Iris pigment epithelial cell (primary cell): ENCODE measurements at regions not wholly inside any gene's neighbourhood (a gene's known extent, or its start where the extent isn't known, plus 50 kb on each side); places are given as distances from the start of the nearest gene placed in this dataset.
"Not testable (repeated sequence)": the region's sequence is repeated elsewhere in the genome, so short reads cannot be mapped to it uniquely, and the experiment has no call there.

ENCODE experiments used
- DNase-seq: peaks from one replicate; pipeline ENCODE4 v3.0.0-alpha.2; 2011; ENCODE audit warnings: low read depth

DNA sequence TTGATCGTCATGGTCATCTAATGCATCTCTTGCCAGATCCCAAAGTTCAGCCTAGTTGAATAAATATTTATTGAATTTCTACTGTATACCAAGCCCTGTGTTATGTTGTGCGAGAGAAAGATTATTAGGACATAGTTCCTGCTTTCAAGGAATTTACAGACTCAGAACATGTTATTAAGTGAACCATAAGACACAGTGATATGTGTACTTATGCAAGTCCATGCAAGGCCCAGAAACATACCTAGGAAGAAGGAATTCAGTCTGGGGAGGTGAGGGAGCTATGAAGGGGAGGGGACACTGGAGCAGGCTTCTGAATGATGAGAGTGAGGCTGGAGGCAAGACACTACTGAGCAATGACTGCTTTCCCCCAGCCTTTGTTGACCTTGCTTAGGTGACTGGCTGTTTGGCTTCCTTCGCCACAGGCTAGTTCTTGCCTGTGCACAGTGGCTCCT is 81.4 kb downstream of the ACAA2 start:
- DNase-seq: no peak

- no peak for DNase-seq
These were observed 81.9 kb downstream of the ACAA2 start for GRCh38 chr18:49731421-49731841.

DNA sequence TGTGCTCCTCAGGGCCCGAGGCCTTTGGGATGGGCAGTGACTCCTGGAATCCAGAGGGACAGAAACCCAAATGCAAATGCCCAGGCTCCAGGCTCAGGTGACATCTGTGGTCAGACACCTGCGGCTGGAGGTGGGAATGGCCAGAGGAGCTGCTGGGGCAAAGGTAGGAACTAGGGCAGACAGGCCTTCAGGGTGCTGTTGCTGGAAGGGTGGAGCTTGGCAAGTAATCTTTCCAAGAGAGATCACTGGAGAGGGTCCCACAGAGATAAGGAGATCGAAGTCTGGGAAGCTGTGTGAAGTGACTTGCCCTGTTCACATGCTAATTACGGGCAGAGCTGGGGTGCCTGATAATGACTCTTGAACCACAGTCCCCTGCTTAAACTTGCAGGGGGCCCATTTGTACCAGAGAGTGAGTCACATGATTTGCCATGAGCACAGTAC is 82.4 kb downstream of the ACAA2 start:
- DNase-seq: no peak

DNA sequence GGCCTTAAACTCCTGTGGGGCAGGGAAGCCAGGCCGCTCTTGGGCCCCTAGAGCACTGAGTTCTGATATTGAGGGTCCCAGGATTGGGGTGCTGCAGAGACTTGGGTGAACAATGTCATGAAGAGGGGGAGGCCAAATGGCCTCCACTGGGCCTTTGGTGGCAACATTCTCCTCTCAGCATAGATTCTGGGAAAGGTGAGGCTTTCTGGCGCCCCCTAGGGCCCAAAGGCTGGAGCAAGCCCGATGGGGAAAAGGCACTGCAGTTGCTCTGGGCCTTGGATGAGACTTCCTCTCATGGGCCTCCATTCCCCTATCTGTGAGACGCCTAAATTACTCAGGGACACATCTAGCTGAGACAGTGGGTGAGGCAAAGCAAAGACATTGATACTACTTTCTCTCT is 84.8 kb downstream of the ACAA2 start:
- peak; percentile 50 for DNase-seq

DNA sequence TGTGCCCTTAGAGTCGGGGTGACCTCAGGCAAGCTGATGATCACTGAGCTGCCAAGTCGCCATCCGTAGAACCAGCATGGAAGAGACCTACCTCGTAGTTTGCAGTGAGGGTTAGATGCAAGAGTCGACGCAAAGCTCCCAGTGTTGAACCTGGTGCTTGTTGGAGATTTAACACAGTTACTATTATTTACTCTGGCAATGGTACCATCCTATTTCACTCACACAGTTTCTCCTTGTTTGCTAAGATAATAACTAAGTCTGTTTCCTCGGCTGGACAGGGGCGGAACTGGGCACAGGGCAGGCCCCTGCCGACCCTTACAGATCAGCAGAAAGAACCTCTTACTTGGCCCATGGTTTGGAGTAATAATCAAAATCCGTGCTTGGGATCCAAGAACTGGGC is 85.5 kb downstream of the ACAA2 start:
- no peak for DNase-seq

DNA sequence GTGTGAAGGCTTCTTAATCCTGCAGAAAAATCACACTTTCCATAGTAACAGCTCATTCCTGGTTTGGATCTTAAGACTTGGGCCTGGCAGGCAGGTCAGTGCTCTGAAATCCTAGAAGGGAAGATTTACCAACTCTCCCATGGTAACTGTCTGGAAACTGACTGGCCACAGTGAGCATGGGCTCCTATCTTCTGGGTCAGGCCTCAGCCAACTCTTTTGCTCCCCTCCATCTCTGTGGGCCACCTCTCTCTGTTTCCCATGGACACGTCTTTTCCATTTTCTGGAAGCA is 86.7 kb downstream of the ACAA2 start:
- peak; percentile 41 for DNase-seq

DNA sequence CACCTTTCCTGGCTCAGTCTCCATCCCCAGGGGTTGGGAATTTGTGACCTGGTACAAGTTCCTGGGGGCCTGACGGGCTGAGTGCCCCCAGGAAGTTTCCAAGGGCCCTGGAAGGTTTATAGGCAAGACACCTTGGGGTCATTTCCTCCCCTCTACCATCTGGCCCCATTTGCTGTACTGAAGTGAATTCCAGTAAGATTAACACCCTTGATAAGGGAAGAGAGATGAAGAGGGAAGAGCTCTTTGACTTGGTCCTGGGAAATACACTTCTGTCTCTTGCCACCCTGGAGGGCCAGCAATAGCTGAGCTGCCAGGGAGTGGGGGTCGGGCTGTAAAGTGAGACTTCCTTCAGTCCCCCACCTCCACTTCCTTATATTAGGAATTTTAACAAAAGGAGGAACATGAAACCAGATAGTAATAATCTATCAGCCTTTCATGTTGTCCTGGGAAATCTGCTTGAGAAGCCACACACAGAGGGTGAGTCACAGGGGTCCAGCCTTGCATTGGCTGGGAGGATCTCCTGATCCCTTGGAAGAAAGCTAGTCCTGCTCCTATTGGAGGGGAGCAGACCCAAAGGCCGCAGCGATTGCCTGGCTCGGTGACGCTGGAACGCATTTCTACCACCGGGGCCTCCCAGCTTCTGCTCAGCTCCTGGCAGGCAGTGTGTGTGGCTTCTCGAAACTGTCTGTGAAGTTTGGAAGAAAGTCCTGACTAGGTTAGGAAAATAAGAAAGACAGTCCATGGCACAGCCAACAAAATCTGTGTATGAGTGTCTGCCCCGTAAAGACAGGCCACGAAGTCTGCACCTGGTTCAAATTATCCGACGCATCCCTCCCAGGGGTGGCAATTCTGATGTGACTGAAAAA is 87.3 kb downstream of the ACAA2 start:
- peak; percentile 100 for DNase-seq

DNA sequence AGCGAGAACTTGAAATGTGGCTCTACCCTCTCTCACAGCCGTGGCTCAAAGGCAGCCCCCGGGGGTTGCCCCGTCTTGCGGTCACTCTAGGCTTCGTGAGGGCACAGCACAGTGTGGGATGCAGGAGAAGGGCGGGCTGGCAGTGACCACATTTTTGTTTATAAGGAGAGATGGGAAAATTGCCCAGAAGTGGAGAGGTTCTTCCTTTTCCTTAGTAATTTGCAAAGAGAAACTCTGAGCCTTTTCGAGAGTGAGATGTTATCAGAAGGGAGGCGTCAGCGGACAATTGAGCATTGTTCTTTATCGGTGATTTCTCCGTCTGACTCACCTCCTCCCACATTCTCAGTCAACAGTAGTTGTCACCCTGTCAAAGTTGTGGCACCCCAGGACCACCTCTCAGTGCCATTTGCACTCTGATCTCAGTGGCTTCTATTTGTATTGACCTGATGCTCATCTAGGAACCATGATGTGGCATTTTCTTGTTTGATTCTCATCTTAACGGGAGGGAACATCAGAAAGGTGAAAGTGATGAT is 89.6 kb downstream of the ACAA2 start:
- no peak for DNase-seq

DNA sequence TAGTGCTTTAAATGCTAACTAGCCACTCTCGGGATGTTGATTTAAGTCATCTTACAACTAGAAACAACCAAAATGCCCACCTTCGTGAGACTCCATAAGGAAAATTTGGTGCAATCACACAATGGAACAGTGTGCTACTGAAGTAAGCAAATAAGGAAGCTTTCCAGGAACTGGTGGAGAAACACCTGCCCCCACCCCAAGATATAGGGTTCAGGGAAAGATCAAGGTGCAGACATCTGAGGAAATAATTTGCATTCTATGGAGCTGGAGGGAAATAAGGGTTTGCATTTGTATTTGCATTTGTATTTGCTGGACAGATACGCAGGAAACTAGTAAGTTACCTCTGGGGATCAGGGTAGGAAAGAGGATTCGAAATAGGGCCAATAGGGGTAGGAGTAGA is 90.9 kb downstream of the ACAA2 start:
- DNase-seq: no peak

DNA sequence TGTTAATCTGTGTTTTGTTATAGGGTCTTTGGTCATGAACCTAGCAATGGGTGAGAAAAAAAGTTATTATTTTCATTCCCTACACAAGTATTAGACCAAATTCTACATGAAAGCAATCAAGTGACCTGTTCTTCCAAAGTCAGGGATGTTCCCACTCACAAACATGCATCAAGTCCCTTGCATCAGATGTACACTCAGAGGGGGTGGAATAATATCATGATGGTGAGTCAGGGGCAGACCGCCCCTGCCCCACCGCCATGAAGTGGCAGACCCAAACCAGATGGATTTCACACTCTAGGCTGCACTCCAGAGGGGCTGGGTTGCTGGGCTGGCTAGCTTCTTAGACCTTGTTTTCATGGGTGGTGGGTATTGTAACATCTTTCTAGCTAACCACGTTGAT is 91.4 kb downstream of the ACAA2 start:
- no peak for DNase-seq

DNA sequence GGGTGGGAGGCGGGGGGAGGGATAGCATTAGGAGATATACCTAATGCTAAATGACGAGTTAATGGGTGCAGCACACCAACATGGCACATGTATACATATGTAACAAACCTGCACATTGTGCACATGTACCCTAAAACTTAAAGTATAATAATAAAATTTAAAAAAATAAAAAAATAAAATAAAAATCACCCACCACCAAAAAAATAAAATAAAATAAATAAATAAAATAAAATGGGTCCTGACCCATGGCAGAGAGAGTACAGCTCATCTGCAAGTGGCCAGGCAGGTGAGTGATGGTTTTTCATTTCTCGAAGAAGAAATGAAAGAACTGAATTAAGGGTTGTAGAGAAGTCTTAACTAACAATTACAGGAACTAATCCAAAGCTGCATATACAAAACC is 92.4 kb downstream of the ACAA2 start:
- not testable (repeated sequence) for DNase-seq

DNA sequence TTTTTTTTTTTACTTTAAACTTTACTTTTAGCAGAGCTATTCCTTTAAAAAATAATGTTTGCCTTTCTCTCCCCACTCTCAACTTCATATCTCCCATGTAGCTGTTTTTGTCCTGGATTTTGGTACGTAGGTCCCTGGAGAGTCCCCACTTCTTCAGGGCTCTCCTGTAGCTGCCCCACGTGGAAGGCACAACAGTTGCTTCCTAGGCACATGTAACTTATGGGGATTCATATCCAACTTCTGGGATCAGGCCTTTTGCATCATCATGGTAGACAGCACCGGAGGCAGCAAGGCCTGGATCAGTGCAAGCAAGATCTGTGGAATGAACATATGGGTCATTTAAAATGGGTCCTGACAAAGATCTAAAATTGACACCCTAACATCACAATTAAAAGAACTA is 95.7 kb downstream of the ACAA2 start:
- no peak for DNase-seq

DNA sequence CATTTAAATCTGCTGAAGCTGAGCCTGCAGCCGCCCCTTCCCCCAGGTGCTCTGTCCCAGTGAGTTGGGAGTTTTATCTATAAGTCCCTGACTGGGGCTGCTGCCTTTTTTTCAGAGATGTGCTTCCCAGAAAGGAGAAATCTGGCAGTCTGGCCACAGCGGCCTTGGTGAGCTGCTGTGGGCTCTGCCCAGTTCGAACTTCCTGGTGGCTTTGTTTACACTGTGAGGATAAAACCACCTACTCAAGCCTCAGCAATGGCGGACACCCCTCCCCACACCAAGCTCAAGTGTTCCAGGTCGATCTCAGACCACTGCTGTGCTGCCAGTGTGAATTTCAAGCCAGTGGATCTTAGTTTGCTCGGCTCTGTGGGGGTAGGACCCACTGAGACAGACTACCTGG is 97.3 kb downstream of the ACAA2 start:
- no peak for DNase-seq

DNA sequence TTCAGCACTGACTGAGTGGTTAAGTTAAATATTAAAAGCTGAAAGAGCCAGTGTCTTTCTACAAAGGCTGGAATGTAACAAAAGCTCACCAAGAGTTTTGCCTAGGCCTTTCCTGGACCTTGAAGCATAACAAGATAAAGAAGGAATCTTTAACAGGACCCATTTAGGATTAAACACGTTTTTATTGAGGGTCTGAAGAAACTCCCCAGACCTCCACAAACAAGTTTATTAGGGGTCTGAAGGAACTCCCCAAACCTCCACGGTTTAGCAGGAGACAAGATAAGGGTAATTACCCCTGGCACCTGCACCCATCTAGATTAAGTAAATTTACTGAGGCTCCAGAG is 104.0 kb downstream of the ACAA2 start:
- DNase-seq: no peak

- DNase-seq: no peak
These were observed 104.5 kb downstream of the ACAA2 start for GRCh38 chr18:49708662-49709346.

GRCh38 chr18:49707599-49707998 is 105.7 kb downstream of the ACAA2 start:
- no peak for DNase-seq

DNA sequence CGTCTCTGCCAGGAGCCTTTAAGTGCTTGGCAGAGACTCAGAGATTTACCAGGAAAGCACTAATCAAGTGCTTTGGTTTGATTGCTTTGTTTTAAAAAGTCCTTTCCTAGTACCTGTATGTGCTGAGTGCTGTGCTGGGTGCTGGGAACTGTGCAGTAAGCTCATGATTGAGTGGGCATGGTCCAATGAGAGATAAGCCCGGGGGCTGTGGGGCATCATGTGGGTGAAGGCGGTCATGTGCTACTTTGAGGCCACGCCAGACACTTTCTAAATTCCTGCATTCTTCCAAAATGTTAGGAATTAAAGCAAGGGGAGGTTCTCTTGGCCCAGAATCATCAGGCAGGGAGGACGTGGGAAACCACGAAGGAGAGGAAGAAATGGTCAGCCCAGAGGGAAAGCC is 109.0 kb downstream of the ACAA2 start:
- no peak for DNase-seq

DNA sequence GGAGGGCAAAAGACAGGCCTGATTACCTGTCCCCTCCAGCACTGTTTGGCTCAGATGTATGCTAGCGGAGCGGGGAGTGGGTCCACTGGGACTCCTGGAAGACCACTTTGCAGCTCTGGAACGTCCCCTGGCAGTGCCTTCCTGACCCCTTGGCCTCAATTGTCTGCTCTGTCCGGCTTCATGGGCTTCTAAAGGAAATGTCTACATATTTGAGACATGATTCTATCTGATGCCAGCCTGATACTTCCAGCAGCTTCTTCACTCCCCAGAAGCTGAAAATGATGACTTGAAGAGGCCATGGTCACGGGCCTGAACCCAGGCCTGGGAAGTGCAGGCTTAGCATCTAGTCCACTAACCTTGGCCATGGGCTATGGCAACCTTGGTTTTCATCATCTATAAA is 112.1 kb downstream of the ACAA2 start:
- DNase-seq: no peak

GRCh38 chr18:49699303-49699702 is 114.0 kb downstream of the ACAA2 start:
- no peak for DNase-seq

GRCh38 chr18:49698525-49699025 is 114.8 kb downstream of the ACAA2 start:
- no peak for DNase-seq

DNA sequence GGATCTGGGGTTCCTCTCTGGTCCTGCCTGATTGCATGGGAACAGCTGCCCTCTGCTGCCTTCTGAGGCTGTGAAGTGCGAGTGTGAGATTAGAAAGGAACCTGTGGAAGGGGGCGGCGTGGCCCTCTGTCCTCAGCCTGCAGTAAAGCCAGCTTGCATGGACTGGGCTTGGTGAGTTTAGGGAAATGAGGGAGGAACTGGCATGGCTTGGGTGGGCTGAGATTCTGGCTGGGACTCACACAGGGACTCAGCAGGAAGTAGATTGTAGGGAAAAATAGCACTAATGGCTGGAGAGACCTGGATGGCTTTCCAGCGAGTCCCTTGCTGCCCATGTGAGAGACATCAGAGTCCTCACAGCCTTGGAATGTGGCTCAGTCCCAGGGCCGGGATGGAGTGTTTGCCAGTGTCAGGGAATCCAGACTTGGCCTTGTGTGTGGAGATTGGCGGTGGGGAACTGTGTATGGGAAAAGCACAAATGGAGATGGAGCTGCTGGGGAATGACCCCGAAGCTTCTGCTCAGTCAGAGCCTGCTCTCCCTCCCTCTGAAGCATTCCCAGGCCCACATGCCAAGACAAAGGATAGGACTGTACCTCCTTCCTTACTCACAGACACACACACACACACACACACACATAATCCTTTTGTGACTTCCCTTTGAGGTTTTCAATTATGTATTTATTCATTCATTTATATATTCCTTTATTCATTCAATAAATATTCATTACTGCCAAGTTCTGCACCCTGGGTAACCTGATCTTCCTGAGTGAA is 115.4 kb downstream of the ACAA2 start:
- peak; percentile 12 for DNase-seq

DNA sequence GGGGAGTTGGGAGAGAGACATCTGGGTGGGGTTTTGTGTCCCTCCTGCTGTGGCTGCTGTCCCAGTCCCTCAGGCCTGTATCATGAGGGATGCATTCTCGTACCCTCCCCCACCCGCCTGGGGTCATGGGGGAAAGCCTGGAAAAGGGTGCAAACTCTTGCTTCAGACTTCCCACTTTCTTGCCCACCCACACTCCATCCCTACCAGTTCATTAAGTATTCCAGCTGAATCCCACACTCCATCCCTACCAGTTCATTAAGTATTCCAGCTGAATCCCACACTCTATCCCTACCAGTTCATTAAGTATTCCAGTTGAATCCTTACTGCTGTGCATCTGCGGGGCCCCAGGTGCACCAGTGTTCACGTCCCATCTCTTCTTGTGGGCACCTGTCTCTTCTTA is 116.3 kb downstream of the ACAA2 start:
- DNase-seq: no peak

- no peak for DNase-seq
These were observed 118.9 kb downstream of the ACAA2 start for GRCh38 chr18:49694402-49694801.
